Activated CD4-positive, alpha-beta T cell treated with anti-CD3 and anti-CD28 coated beads, Interleukin-2, amount 10 ng/mL, durations not matched to agents 7 days and 5 days (primary cell): ENCODE measurements at regions not wholly inside any gene's neighbourhood (a gene's known extent, or its start where the extent isn't known, plus 50 kb on each side); places are given as distances from the start of the nearest gene placed in this dataset.

Source experiments
- CTCF ChIA-PET: fragments of 350-600 bp; sonication (Branson Sonifier 250); formaldehyde crosslinking; loops from one replicate; lab custom pipeline; 2021; ENCODE audit warnings: antibody characterized with exemption; lab: Charles Lee
- POLR2A ChIA-PET: fragments of 350-600 bp; sonication (Branson Sonifier 250); formaldehyde crosslinking; loops from one replicate; lab custom pipeline; 2021; ENCODE audit warnings: antibody characterized with exemption; lab: Charles Lee
- DNase-seq: peaks from one replicate; pipeline ENCODE4 v3.0.0-alpha.2; 2020
- H3K27ac Mint-ChIP-seq: one replicate; pipeline ENCODE4 v1.8.0; 2021; ENCODE audit warnings: mild to moderate bottlenecking, moderate library complexity, mixed read lengths
- H3K27me3 Mint-ChIP-seq: one replicate; pipeline ENCODE4 v1.8.0; 2021; ENCODE audit warnings: mixed read lengths
- H3K36me3 Mint-ChIP-seq: one replicate; pipeline ENCODE4 v1.8.0; 2021; ENCODE audit warnings: low read depth, mixed read lengths
- H3K4me1 Mint-ChIP-seq: one replicate; pipeline ENCODE4 v1.8.0; 2021; ENCODE audit warnings: mixed read lengths
- H3K4me3 Mint-ChIP-seq: one replicate; pipeline ENCODE4 v1.8.0; 2021; ENCODE audit warnings: mild to moderate bottlenecking, moderate library complexity, mixed read lengths
- H3K9me3 Mint-ChIP-seq: one replicate; pipeline ENCODE4 v1.8.0; 2021; ENCODE audit warnings: mixed read lengths

DNA sequence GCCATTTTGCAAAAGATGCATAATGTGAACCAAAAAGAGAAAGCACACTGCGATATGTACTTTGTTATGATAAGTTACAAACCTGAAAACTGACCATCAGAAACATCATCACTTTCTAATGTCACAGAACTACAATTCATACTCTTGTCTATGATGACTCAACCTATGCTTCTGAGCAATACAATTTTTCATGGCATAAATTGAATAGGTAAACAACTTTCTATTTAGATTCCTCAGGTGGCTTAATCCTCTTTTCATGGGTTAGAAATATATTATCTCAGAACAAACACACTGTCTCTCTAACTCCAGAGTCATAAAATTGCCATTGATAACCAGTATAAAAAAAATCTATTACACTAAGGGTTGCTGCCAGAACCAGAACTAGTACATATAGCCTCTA lies 1715.0 kb upstream of the FLRT2 start:
- Mint-ChIP-seq H3K4me3 (no peak overlapping the region), H3K9me3 (peaks cover 3% of the 10 kb centered on the region), H3K27me3 (no peaks in the 10 kb centered on the region), H3K27ac (no peak overlapping the region), H3K36me3 (no peaks in the 10 kb centered on the region), H3K4me1 (no peaks in the 10 kb centered on the region)
- no peak for DNase-seq
- ChIA-PET CTCF (no interaction called here), POLR2A (no interaction called here)

DNA sequence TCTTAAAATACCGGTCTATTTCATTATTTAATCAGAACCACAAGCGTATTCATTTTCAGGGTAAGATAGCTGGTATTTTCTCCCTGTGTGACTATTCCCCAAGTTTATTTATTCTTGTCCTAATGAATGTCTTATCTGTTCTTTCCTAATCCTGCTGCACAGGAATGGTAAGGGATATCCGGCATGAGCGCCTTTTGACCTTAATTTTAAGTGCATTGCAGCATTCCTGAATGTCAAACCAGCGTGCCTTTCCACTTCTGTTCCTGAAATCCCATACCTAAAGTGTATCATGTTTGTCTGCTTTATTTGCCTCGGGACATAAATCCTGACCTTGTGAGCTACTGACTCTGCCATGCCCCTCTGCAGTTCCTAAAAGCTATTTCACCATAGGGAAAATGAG lies 1713.2 kb upstream of the FLRT2 start:
- CTCF ChIA-PET = no interaction called here
- Mint-ChIP-seq H3K36me3 (no peaks in the 10 kb centered on the region), H3K4me3 (no peak overlapping the region), H3K27ac (no peak overlapping the region), H3K4me1 (no peaks in the 10 kb centered on the region), H3K9me3 (peaks cover 6% of the 10 kb centered on the region), H3K27me3 (no peaks in the 10 kb centered on the region)
- no peak for DNase-seq
- POLR2A ChIA-PET = no interaction called here

DNA sequence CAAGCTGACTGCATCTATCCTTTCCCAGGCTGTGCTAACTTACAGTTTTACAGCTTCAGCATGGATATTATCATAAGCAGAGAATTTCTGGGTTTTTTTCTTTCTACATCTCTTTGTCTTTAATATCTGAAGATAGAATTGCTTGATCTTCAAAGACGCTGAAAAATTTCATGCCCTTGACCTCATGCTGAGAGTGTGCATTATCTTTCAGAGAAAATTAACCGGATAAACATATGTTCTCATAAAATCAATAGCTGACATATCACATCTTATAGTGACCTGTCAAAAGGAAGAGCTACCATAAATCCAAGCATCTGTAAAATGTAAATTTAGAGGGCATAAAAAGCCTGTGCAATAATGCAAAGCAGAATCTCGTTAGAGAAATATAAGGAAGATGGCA lies 1704.1 kb upstream of the FLRT2 start:
- Mint-ChIP-seq H3K27ac (no peak overlapping the region), H3K27me3 (no peaks in the 10 kb centered on the region), H3K9me3 (peaks cover 4% of the 10 kb centered on the region), H3K4me3 (no peak overlapping the region), H3K4me1 (no peaks in the 10 kb centered on the region), H3K36me3 (no peaks in the 10 kb centered on the region)
- ChIA-PET POLR2A (no interaction called here), CTCF (no interaction called here)
- no peak for DNase-seq

DNA sequence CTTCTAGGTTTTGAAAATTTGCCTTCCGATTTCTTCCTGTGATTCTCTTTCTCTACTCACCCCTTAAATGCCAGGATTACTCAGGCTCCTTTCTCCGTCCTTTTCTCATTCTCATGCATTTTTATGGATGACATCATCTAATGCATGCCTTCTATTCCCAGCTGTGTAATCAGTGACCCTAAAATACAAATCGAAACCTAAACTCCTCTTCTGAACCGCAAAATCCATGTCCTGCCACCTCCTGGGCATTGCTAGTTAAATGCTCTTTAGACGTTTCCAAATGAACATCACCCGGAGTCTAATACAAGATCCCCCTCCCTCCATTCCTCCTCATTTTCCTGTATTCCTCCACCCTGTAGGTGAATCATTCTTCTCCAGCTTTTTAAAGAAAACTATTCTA lies 1703.1 kb upstream of the FLRT2 start:
- ChIA-PET CTCF (no interaction called here), POLR2A (no interaction called here)

DNA sequence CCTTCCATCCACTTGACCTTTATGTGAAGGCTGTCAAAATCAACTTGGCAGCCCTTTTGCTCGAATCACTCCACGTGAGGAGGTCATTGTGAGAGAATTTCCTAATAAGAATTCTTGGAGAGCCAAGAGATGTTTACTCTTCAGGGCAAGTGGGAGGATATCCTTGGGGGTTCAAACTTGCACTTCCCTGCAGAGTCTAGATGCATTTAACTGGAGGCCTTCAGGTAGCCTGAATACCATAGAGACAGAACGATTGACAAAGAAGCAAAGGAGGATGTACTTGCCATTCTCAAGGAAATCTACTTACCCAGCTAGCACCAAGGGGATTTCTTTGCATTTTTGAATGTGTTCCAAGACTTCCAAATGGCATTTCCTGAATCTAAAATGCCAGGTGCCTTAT lies 1702.6 kb upstream of the FLRT2 start:
- ChIA-PET CTCF (no interaction called here), POLR2A (no interaction called here)
- no peaks in the 10 kb centered on the region for H3K27me3 Mint-ChIP-seq

More for the DNA sequence above, 1703.1 kb upstream of the FLRT2 start:
- Mint-ChIP-seq H3K4me1 (no peaks in the 10 kb centered on the region), H3K36me3 (no peaks in the 10 kb centered on the region), H3K4me3 (no peak overlapping the region), H3K27ac (no peak overlapping the region), H3K27me3 (no peaks in the 10 kb centered on the region), H3K9me3 (peaks cover 2% of the 10 kb centered on the region)
- no peak for DNase-seq

DNA sequence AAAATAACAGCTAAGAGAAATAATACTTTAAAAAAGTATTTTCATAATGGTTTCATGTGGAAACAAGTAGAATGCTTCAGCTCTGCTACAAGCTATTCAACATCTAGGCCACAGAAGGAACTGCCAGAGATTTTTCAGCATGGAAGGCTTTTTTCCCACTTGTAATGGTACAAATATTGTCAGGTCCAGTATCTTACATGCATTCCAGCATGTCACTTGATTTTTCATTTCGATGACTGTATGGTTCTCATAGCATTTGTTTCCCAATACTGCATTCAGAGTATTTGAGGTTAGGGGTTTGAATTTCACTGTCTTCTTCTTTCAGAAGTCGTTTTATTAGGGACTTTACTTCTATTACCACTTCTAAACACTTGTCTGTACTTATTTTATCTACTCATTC lies 1701.5 kb upstream of the FLRT2 start:
- ChIA-PET POLR2A (no interaction called here), CTCF (no interaction called here)
- peaks cover 3% of the 10 kb centered on the region for H3K9me3 Mint-ChIP-seq
- no peaks in the 10 kb centered on the region for H3K36me3 Mint-ChIP-seq
- H3K4me1 Mint-ChIP-seq = no peaks in the 10 kb centered on the region
- no peak for DNase-seq
- no peak overlapping the region for H3K27ac Mint-ChIP-seq
- H3K27me3 Mint-ChIP-seq = no peaks in the 10 kb centered on the region
- H3K4me3 Mint-ChIP-seq = no peak overlapping the region

More for the DNA sequence above, 1702.6 kb upstream of the FLRT2 start:
- Mint-ChIP-seq H3K4me1 (no peaks in the 10 kb centered on the region), H3K36me3 (no peaks in the 10 kb centered on the region), H3K9me3 (peaks cover 5% of the 10 kb centered on the region), H3K4me3 (no peak overlapping the region), H3K27ac (no peak overlapping the region)
- DNase-seq = no peak

DNA sequence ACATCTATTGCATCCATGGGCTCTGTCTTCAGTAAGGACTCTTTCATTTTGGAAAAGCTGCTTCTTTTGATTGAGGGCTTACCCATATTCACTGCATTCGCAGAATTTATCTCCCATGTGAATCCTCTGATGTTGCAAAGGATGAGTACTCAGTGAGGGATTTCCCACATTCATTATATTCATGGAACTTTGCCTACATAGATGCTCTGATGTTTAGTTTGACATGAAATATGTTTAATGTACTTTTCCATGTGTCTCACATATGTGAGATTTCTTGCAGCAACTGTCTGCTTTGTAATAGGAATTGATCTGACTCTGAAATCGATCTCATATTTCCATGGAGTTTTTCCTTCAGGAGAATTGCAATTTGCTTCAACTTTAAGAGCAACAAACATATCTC lies 1699.6 kb upstream of the FLRT2 start:
- CTCF ChIA-PET = no interaction called here
- H3K36me3 Mint-ChIP-seq = no peaks in the 10 kb centered on the region
- no peaks in the 10 kb centered on the region for H3K27me3 Mint-ChIP-seq
- DNase-seq = no peak
- H3K27ac Mint-ChIP-seq = no peak overlapping the region
- H3K4me3 Mint-ChIP-seq = no peak overlapping the region
- POLR2A ChIA-PET = no interaction called here
- H3K4me1 Mint-ChIP-seq = no peaks in the 10 kb centered on the region
- H3K9me3 Mint-ChIP-seq = peaks cover 3% of the 10 kb centered on the region

DNA sequence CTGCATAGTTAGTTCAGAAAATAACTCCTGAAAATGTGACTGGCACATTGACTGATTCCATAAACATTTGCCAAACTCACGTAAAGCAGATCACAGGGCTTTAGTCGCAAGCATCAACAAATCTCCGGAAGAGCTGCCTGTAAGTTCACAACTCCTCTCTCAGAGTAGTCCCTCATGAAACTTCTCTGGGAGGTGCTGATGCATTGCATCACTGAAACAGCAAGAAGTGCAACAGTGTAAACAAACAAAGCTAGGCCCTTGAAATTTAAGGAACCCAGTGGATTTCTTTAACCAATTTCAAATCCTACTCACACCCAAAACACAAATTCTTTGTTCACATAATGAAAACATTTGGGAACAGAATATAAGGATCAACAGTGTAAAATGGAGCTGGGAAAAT lies 1691.7 kb upstream of the FLRT2 start:
- Mint-ChIP-seq H3K27me3 (no peaks in the 10 kb centered on the region), H3K4me3 (no peak overlapping the region), H3K9me3 (peaks cover 4% of the 10 kb centered on the region), H3K4me1 (no peaks in the 10 kb centered on the region), H3K36me3 (no peaks in the 10 kb centered on the region), H3K27ac (no peak overlapping the region)
- ChIA-PET CTCF (no interaction called here), POLR2A (no interaction called here)
- DNase-seq = no peak

DNA sequence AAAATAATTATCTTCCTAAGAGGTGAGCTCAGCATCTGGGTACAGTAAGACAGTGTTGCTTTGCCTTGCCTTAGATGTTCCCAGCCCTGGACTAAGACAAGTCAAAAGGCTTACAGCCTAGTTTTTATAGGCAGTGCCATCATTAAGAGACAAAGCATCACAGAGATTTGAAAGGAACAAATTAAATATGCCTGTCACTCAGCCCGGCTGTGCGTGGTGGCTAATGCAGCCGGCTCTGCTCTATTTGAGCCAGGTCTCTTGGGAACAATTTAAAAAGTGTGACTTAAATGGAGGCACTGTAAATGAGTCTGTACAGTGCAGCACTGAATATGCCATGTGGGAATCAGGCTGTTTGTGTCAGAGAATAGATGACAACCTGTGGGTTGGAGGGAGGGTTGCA lies 1687.4 kb upstream of the FLRT2 start:
- Mint-ChIP-seq H3K36me3 (no peaks in the 10 kb centered on the region), H3K4me3 (no peak overlapping the region), H3K27me3 (no peaks in the 10 kb centered on the region), H3K4me1 (no peaks in the 10 kb centered on the region), H3K9me3 (peaks cover 7% of the 10 kb centered on the region), H3K27ac (no peak overlapping the region)
- DNase-seq = no peak
- CTCF ChIA-PET = no interaction called here
- POLR2A ChIA-PET = no interaction called here

DNA sequence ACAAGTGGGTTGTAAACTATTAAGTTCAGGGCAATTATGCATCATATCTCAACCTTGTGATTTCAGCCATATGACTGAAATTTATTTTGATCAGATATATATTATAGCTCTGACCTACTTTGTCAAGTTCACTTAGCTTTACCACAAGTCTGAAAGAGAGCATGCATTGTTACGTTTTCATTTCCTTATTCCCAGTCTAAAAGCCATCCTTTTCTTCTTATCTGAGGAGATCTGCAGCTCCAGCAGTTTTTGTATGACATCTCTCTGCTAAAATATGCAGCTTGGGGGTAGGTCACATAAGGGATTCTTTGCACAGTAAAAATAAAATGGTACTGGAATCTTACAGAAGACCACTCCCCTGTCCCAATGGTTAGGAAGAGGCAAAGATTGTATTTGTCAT lies 1682.8 kb upstream of the FLRT2 start:
- ChIA-PET POLR2A (no interaction called here), CTCF (no interaction called here)
- Mint-ChIP-seq H3K27ac (no peak overlapping the region), H3K4me1 (no peaks in the 10 kb centered on the region), H3K27me3 (no peaks in the 10 kb centered on the region), H3K4me3 (no peak overlapping the region), H3K9me3 (peaks cover 10% of the 10 kb centered on the region), H3K36me3 (no peaks in the 10 kb centered on the region)
- no peak for DNase-seq

DNA sequence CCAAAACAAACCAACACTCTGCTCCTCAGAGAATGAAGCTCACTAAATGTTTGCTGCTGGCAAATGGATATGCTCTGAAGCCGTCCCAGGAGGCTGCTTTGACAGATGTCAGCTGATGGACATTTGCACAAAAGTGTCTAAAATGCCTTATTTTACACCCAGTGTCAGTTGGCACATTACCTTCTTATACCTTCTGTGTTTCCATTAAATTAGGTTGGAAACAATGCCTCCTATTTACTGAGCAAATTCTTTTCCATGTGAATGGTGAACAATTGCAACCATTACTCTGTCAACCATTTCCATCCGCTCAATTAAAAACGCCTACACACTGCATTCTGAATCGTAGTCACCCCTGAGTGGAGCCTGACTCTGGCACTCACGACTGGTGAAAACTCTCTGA lies 1679.9 kb upstream of the FLRT2 start:
- Mint-ChIP-seq H3K27me3 (no peaks in the 10 kb centered on the region), H3K4me3 (no peak overlapping the region), H3K36me3 (no peaks in the 10 kb centered on the region), H3K27ac (no peak overlapping the region), H3K9me3 (peaks cover 7% of the 10 kb centered on the region), H3K4me1 (no peaks in the 10 kb centered on the region)
- CTCF ChIA-PET = no interaction called here
- DNase-seq = no peak
- POLR2A ChIA-PET = no interaction called here

DNA sequence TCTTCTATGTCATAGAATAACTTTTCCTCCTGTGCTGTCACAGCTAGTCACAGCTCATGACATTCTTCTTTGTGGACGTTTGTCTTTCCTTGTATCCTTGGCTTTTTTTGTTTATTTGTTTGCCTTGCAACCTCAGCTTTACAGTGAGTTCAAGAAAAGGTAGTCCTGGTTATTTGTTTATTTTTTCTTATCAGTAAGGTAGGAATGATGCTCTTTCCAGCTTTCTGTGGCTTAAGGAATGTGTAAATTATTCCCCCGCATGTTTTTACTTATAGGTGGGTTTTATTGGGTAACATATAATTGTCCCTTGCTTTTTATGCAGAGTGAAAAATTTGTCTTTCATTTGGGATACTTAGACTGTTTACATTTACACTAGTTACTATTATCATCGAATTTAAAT lies 1673.6 kb upstream of the FLRT2 start:
- ChIA-PET POLR2A (no interaction called here), CTCF (no interaction called here)
- Mint-ChIP-seq H3K36me3 (no peaks in the 10 kb centered on the region), H3K27ac (no peak overlapping the region), H3K4me1 (no peaks in the 10 kb centered on the region), H3K9me3 (peaks cover 17% of the 10 kb centered on the region), H3K27me3 (no peaks in the 10 kb centered on the region), H3K4me3 (no peak overlapping the region)
- DNase-seq = no peak

DNA sequence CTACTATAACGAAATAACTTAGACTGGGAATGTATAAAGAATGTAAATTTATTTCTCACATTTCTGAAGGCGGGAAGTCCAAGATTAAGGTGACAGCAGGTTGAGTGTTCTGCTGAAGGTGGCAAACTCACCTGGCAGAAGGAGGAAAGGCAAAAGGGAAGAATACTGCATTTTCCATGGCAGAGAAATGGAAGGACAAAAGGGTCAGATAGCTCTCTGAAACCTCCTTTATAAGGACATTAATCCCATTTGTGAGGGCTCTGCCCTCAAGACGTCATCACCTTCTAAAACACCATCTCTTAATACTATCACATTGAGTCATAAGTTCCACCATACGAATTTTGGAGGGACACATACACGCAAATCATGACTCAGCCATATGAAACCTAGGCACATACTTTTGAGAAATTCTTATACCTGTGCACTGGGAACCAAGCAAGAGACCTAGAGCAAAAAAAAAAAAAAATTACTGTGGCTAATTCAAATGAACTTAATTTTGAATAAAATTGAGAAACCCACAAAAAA lies 1669.3 kb upstream of the FLRT2 start:
- Mint-ChIP-seq H3K9me3 (peaks cover 15% of the 10 kb centered on the region), H3K4me1 (no peaks in the 10 kb centered on the region), H3K27me3 (no peaks in the 10 kb centered on the region), H3K36me3 (no peaks in the 10 kb centered on the region), H3K4me3 (no peak overlapping the region), H3K27ac (no peak overlapping the region)
- CTCF ChIA-PET = no interaction called here
- POLR2A ChIA-PET = no interaction called here
- DNase-seq = no peak

DNA sequence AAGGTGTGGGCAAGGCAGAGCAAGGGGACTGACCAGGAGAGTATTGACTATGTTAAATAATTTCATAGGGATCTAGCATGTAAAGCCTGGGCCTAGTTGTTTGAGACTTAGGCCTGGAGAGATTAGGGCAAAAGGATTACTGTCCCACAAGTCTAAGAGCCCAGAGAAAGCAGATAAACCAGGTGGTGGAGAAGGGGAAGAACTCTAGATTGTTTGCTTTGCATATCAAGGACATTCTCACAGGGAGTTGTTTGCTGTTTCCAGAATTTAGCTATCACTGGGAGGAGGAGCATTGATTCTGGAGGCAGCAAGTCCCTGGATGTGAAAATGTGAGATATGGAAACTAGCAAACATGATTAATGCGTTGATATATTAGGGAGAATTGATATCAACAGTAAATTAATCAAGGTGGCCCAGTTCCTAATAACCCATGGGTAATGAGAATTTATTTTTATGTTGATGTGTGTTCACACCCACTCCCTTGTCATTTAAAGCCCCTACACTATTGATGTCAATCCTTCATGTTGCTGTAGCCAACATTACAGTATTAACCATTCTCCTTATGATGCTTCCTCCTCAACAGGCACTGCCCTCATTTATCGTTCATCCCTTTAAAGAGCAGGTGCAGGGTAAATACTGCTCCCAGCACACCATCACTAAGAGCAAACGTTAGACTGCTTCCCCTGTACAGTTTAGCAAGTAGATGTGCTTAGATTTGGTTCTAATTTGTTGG lies 1666.7 kb upstream of the FLRT2 start:
- ChIA-PET CTCF (no interaction called here), POLR2A (no interaction called here)
- Mint-ChIP-seq H3K4me3 (no peak overlapping the region), H3K36me3 (no peaks in the 10 kb centered on the region), H3K27ac (no peak overlapping the region), H3K27me3 (no peaks in the 10 kb centered on the region), H3K9me3 (peaks cover 3% of the 10 kb centered on the region), H3K4me1 (no peaks in the 10 kb centered on the region)
- DNase-seq = no peak
